ENCODE measurements at regions not wholly inside any gene's neighbourhood (a gene's known extent, or its start where the extent isn't known, plus 50 kb on each side); places are given as distances from the start of the nearest gene placed in this dataset.
"Not testable (repeated sequence)": the region's sequence is repeated elsewhere in the genome, so short reads cannot be mapped to it uniquely, and the experiment has no call there.

- peak; percentile 98 for FAIRE-seq
Observed at GRCh38 chr7:131057015-131057793, 270.5 kb upstream of the MKLN1 start.

- no peak for FAIRE-seq
Observed at GRCh38 chr7:131057794-131058070, 269.9 kb upstream of the MKLN1 start.

DNA sequence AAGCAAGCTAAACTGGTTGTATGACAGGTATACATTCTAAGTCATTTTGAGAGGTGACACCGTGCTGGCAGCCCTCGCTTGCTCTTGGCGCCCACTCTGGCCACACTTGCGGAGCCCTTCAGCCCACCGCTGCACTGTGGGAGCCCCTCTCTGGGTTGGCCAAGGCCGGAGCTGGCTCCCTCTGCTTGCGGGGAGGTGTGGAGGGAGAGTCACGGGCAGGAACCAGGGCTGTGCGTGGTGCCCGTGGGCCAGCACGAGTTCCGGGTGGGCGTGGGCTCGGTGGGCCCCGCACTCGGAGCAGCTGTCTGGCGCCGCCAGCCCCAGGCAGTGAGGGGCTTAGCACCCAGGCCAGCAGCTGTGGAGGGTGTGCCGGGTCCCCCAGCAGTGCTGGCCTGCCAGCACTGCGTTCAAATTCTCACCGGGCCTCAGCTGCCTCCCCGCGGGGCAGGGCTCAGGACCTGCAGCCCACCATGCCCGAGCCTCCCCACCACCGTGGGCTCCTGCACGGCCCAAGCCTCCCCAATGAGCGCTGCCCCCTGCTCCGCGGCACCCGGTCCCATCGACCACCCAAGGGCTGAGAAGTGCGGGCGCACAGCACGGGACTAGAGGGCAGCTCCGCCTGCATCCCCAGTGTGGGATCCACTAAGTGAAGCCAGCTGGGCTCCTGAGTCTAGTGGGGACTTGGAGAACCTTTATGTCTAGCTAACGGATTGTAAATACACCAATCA lies 269.0 kb upstream of the MKLN1 start:
- FAIRE-seq = not testable (repeated sequence)

GRCh38 chr7:131059401-131059800 lies 268.3 kb upstream of the MKLN1 start:
- FAIRE-seq = not testable (repeated sequence)

DNA sequence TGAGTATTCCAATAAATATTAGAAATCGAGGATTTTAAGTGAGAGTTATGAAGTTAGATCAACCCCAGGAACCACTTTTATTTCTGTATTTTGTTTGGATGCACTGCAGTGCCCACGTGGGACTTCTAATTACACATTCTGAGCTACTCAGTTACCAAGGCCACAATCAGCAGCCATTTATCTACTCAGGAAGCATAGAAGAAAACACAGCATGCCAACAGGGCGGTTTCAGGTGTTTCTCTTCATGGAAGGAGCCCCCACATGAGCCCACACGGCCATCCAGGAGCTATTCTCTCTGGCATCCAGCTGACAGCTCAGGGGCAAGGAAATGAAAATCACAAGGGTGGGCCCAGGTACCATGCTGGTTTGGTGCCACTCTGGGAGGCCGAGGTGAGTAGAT lies 266.5 kb upstream of the MKLN1 start:
- FAIRE-seq = no peak

DNA sequence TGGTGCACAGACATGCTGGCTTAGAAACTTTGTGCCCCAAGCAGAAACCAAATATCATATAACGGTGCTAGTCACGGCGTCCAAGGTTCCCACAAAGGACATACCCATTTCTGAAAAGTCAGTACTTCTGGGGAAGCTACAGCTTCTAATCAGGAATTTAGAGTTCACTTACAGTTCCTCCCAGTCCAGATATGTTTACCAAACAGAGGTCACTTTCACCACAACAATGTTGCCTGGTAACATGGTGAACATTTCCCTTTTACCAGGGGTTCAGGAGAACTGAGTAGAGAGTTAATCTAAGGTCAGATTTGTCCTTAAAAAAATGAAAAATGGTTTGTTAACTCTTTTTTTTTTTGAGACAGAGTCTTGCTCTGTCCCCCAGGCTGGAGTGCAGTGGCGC lies 265.9 kb upstream of the MKLN1 start:
- FAIRE-seq = peak; percentile 15

DNA sequence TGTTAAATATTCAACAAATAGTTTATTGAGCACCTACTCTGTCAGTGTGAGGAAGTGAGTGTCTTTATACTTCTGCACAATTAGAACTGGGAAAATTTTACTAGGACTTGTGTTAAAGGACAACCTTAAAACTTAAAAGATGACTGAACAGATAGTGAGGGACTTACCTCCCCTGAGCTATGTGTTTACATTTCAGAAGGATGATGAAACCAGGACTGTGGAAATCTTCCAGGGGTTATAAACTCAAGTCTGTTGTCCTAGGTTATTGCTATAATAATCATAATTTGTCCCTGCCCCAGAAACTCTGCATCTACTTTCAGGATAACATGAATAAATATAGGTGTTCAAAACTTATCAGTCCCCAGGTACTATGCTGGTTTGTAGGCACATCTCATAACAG lies 261.0 kb upstream of the MKLN1 start:
- no peak for FAIRE-seq

DNA sequence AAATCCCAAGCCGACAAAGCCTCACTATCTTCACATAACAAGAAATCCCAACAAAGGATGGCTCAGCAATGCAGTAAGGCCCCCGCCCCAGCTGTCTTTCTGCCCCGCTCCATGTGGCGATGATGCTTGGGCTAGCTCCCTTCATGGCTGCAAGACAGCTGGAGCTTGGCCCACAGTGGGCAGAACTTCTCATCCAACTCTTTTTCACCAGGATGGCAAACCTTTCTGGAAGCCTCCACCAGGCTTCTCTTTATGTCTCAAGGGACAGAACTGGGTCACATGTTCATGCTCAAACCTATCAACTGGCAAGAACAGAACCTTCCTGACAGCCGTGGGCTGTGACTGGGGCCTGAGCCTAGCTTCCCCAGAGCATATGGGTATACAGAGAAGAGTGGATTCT lies 260.5 kb upstream of the MKLN1 start:
- no peak for FAIRE-seq

GRCh38 chr7:131068604-131069021 lies 259.1 kb upstream of the MKLN1 start:
- FAIRE-seq = no peak

DNA sequence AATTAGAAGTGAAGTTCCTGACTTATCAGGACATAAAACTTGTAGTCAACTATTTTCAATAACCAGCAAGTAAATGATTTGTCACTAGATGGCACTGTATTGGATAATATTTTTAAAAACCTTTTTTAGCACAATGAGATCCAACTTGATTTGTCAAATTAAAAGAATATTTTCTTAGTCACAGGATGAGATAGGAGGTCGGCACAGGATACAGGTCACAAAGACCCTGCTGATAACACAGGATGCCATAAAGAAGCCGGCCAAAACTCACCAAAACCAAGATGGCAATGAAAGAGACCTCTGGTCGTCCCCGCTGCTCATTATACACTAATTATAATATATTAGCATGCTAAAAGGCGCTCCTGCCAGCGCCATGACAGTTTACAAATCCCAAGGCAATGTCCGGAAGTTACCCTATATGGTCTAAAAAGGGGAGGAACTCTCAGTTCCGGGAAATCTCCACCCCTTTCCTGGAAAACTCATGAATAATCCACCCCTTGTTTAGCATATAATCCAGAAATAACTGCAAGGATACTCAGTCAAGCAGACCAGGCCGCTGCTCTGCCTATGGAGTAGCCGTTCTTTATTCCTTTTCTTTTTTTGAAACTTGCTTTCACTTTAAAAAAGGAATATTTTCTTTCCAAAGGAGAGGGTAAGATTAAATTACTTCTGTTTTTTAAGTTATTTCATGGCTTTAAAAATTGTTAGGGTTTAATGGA lies 255.7 kb upstream of the MKLN1 start:
- peak; percentile 91 for FAIRE-seq

DNA sequence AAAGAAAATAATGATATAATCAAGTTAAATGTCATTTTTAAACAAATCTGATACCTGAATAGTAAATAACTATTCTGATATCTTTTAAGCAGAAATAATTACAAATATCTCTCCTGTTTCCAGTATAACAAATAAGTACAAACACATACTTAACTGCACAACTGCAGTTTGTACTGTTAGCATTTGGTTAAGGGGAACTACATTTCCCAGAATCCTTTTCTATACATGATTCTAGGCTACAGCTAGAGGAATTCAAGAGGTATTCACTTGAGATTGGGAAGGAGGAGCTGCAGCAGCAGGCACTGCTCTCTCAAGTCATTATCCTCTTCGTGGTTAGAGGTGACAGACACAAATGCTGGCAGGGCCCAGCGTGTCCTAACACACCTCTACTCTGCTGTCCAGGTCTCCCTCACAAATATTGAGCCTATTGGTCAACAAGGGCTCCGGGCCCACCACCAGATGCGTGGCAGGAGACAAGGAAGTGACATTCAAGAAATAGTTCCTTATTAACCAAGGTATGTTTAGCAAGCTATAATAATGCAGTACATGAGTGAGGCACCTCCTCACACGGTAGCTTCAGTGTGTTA lies 255.1 kb upstream of the MKLN1 start:
- no peak for FAIRE-seq

GRCh38 chr7:131074043-131074442 lies 253.6 kb upstream of the MKLN1 start:
- no peak for FAIRE-seq

DNA sequence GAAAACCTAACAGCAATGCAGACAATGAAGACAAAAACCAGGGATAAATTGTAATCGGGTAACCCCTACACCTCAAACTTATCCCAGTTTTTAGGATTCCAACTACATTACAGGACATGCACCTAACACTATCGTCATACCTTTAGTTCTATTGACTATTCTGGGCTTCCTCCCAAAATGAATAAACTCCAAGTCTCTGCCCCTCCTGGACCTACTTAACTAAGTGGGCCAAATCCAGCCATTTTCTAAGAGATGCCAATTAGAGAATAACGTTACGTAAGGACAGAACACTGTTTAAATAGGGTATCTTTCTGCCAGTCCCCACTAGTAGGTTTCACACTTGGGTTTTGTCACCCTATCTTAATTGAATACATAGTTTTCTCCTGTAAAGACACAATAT lies 253.1 kb upstream of the MKLN1 start:
- FAIRE-seq = no peak

- no peak for FAIRE-seq
Observed at GRCh38 chr7:131075406-131075805, 252.3 kb upstream of the MKLN1 start.

GRCh38 chr7:131076032-131076431 lies 251.6 kb upstream of the MKLN1 start:
- no peak for FAIRE-seq

GRCh38 chr7:131076711-131077181 lies 250.9 kb upstream of the MKLN1 start:
- FAIRE-seq = peak; percentile 4

DNA sequence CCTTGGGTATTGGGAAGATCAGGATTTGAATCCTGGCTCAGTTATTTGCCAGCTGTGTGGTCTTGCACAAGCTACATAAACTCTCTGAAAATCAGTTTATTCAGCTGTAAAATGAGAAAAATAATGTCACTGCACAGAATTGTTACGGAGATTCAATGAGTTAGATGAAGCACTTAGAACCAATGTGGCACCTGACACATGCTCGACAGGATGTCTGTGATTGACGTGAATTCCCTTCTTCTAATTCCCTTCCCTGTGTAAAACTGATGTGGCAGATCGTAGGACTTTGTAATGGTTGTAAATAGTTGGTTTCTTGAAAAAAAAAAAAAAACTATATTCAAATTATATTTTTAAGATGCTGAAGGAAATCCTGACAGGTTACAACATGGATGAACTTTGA lies 249.9 kb upstream of the MKLN1 start:
- no peak for FAIRE-seq

DNA sequence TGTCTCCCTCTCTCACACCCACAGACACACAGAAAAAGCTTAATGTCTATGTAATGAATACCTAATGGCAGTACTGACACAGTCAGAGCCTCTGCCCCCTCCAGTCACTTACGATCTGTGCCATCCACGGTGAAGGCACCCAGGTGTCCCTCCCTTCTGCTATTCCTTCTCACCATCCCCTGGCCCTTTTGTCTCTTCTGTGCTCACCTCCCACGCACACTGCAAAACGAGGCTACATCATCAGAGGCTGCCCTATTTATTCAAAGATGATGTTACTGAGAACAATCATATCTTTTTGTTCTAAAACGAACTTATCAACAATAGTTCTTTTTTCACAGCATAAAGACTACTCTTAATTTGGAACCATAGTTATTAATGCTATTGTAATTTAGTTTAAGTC lies 246.9 kb upstream of the MKLN1 start:
- no peak for FAIRE-seq

- FAIRE-seq = no peak
Observed at GRCh38 chr7:131081308-131081707, 246.4 kb upstream of the MKLN1 start.

- no peak for FAIRE-seq
Observed at GRCh38 chr7:131083781-131084180, 243.9 kb upstream of the MKLN1 start.

- not testable (repeated sequence) for FAIRE-seq
Observed at GRCh38 chr7:131084336-131084735, 243.3 kb upstream of the MKLN1 start.

GRCh38 chr7:131087756-131088658 lies 239.7 kb upstream of the MKLN1 start:
- no peak for FAIRE-seq
